RPMI8226 (cell line): ENCODE measurements at regions not wholly inside any gene's neighbourhood (a gene's known extent, or its start where the extent isn't known, plus 50 kb on each side); places are given as distances from the start of the nearest gene placed in this dataset.
"Not testable (repeated sequence)": the region's sequence is repeated elsewhere in the genome, so short reads cannot be mapped to it uniquely, and the experiment has no call there.

Experiments
- DNase-seq: peaks from one replicate; pipeline ENCODE4 v3.0.0-alpha.2; 2015

DNA sequence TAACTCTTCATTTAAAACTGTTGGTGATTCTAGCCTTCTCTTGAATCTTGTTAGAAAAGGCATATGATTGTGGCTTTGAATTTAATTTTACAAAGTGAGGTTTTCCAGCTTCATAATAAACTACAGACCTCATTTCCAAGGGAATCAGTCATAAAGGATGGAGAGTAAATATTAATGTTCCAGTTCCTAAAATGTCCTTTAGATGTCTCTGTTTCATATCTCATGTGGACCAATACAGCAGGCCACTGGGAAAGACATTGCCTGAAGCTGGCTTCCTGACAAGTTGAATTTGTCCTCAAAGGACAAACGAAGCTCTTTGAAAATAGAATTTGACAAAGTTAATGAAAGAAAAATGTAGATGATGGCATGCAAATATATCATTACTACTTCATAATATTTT is 125.4 kb downstream of the ZNF330 start:
- no peak for DNase-seq

DNA sequence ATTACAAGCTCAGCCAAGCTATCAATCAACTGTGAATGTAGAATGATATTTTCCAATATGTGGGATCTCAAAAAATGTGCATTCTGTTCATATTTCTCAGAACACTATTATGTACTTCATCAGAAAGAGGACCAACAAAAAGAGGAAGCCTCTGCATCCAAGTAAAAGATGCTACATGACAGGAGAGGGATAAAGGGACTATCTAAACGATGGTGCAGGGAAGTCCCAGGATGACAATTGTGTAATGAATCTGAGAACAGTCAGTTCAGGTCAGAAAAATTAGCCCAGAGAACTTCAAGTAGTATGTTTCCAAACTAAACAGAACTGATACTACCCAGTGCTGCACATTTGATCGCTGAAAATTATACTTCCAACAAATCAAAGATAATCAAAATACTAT is 127.0 kb downstream of the ZNF330 start:
- no peak for DNase-seq

DNA sequence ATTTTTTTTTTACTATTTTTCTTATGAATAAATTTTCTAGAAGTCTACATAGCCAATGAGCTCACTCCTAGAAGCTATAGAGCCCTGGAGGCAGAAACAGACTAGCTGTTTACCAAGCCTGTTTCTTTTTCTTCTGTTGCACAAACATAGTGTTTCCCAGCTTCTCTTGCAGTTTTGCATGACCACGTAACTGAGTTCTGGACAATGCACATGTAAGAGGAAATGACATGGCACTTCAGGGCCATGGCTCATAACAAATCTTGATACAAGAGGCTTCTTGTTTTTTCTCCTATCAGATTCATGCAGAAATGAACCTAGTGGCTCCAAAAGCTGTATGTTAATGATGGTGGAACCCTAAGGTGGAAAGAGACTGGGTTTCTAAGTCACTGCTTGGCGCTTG is 127.4 kb downstream of the ZNF330 start:
- DNase-seq, result no peak

DNA sequence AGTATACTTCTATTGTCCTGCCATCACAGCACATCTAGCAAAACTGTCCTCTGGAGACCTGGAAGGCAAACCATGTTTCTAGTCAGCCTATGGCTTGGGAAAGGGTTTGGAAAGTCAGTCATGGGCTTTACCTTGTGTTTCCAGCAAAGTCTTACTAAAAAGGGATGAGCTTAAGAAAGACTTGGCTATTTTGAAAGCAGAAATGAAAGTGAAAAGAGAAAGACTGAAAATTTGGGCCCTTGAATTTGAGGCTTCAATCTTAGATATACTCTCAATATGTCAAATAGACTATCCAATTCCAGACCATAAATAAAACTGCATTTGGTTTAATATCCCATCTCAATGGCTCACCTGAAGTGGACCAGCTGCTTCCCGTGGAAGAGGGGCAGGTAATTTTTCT is 127.9 kb downstream of the ZNF330 start:
- DNase-seq, result no peak

DNA sequence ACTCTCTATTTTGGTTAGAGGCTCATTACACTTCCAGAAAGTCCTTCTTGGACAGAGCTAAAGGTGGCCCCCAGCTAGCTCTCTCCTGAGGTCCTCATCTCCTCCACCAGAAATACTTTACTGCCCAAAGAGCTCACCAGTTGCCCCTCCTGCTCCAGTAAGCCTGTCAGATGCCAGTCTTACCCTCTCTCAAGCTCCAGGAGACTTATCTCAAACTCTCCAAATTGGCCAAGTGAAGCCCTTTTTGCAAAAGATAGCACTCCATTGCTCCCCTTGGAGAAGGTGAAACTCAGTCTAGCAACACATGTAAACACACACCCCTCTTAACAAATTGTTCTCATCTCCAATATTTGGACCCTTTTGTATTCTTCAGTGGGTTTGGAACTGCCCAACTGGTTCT is 128.5 kb downstream of the ZNF330 start:
- no peak for DNase-seq

DNA sequence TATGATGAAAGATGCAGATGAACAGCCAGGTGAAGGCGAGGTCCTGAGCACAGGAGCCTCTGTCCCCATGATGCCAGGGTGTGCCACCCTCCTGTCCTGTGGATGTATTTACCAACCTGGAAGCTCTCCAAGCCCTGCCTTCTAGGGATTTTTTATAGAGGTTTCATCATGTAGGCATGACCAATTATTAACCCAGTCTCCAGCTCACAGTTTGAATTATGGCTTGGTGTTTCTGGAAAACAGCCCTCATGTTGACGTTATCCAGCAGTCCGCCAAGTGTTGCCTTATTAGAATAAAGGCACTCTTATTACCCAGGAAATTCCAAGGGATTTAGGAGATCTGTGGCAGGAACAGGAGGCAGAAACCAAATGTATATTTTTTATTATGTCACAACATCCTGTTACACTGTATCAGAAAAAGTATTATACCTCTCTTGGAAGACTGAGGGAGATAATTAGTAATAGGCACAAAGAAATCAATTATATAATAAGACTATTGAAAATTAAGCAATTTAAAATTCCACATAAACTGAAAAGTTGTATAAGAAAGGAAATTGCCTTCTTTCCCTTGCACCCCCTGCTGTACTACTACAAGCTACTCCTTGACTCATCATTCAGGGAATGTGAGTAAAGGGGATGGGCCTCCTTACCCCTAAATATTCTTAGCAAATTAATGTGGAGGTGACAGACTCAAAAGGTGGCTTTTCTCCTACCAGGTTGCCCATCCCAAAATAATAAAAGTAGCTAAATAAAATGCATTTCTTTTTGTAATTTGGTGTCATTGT is 129.6 kb downstream of the ZNF330 start:
- DNase-seq, result no peak

DNA sequence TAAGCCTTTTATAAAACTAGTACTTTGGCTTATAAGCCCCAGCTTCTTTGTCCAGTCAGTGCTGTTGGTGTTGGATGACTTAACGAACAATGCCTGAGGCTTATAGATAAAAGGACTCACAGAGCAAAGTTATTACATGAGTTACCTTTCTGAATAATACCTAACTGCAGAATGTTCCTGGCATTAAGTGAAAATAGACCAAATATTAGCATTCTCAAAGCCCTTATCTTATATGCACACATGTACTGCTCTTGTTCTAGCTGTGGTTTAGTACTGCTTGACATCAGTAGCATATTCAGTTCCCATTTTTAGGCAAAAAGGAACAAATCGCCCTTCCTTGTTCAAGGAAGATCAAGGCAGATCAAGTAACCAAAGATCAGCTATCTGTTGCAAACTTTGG is 131.6 kb downstream of the ZNF330 start:
- DNase-seq, result no peak

DNA sequence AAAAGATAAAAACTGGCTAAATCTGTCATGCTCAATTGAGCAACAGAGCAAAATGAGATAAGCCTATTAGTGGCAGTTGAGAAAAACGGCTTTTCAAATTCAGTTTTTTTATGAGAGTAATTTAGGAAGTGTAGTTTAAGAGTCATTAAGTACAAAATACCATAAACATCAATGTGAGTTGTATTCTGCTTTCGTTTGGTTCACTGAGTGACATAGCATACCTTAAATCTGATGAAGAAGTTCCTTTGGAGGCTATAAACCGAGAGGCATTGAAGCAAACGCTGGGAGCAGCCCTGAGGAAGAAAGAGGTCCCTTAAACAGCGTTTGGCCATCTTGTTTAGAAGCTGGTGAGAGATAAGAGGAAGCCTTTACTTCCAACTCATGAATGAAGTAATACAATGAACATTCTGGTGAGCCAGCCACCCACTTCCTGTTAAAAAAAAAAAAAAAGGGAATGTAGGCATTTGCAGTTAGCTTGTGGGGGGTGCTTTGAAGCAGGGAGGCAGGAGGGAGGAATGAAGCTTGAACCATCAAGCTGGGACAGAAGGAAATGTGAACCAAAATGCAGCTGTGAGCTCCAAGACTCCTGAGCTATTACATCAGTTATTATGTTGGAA is 132.3 kb downstream of the ZNF330 start:
- no peak for DNase-seq

DNA sequence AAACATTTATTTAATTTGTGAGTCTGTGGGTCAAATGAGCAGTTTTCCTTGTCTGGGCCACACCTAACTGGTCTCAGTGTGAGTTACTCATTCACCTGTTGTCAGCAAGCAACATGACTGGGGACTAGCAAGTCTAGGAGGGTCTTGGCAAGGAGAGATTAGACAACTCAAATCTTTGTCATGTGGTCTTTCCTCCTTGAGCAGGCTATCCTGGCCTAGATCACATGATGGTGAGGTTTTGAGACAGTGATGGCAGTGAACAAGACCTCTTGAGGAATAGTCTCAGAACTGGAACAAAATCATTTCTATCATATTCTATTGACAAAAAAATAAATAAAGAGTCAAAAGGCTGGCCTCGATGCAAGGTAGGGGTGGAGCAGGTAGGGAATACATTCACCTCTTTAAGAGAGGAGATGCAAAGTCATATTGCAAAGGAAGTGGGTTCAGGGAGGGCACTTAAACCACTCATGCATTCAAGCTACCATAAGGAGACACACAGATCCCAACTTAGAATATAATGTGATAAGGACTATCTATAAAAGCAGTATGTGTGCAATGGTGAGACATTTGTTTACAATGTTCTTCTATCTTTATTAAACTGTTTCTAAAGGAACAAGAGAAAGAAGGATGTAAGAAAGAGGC is 135.7 kb downstream of the ZNF330 start:
- DNase-seq, result no peak

DNA sequence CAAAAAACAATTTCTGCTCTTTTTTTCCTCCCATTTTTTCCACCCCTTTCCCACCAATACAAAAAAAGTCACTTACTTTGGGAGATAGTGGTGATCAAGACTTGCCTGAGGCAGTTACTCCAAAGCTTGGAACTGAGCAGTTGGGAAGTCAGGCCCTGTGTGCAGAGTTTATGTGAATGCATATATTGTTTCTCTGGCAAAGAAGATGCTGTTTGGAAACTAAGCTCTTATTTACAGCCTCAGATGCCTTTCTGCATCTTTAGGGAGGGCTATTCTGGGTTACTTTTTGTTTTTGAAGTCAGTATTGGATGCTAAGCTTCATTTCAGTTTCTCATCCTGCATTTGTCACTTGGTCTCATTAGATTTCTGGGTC is 136.3 kb downstream of the ZNF330 start:
- DNase-seq, result no peak

DNA sequence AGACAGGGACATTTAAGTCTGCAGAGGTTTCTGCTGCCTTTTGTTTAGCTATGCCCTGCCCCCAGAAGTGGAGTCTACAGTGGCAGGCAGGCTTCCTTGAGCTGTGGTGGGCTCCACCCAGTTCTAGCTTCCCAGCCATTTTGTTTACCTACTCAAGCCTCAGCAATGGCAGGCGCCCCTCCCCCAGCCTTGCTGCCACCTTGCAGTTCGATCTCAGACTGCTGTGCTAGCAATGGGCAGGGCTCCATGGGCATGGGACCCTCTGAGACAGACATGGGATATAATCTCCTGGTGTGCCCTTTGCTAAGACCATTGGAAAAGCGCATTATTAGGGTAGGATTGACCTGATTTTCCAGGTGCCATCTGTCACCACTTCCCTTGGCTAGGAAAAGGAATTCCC is 147.5 kb downstream of the ZNF330 start:
- not testable (repeated sequence) for DNase-seq

DNA sequence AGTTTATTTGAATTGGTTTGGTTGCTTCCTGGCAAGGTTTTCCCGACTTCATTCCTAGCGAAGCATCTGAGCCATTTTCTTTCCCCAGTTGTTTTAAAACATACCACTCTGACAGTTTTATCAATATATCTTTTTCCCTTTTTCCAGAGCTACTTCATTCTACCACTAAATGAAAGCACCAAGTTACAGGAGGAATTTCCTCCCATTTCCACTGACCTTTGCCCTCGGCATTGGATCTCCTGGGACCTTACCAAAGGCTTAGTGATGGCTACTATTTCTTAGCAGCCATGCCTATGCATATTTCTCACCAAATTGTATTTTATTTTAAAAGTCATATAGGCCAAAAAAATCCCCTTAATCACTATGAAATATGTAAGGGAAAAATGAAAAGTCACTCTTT is 150.5 kb downstream of the ZNF330 start:
- DNase-seq, result no peak

DNA sequence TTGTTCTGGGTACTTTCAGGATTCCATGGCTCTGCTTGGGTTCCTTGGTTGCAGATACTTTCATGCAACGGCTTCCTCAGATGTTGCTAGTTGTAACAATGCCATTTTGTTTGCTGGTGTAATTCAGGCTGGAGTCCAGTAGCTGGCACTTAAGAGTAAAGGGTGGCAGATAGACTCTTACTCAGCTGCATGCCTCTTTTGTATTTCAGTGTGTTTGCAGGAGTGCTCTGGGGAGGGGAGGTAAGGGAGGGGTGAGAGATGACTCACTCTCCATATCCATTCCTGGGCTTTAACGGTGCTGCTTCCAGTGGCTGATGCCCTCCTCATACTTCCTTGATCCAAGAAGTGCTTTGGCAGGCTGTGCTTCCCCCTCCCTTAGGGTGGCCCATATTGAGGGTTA is 155.2 kb downstream of the ZNF330 start:
- no peak for DNase-seq

DNA sequence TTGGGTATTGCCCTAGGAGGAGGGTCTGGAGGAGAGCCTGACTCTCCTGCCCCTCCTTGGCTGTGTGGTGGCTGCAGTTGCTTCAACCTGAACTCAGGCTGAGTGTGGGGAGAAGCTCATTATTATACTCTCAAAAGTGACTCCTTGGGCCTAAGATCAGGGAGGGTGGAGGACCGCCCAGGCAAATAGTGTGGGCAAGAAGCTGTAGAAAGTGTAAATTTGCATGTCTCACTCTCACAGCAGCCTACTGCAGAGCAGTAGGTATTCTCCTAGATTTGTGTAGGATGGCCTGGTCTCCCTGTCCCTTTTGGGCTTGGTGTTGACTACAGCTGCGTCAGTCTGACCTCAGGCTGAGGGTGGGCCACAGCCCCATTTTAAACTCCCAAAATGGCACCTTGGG is 156.1 kb downstream of the ZNF330 start:
- DNase-seq, result no peak

DNA sequence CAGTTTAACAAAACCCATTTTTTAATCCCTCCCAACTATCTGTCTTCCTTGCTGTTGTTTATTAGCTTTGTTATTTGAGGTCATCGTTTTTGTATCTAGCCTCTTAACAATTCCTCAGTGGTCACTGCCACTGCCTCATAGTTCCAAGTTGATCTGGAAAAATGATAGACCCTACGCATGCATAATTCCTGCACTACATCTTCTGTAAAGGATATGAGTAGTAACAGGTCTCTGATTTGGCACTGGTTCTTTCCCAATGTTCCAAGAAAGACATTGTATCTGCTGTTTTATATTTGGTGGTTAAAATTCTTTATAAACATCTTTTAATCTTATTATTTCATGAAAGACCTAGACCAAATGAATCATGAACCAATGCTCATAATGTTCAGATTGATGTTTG is 166.6 kb downstream of the ZNF330 start:
- DNase-seq, result no peak

DNA sequence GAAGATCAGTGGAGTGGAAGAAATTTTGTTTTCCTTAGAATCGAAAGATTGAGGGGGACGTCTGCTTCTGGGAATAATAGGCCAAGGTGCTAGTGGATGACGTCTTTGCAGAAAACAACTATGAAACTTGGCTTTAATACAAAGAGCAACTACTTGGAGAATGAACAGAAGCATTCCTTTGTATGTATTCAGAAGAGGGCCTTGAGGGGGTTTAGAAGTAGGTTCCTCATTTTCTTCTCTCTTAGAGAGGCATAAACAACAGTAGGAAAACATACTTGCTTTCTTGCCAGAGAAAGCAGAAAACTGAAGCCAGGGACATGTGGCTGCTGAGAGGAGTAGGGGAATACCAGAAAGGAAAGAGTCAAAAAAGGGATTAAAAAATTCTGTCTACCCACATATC is 167.8 kb downstream of the ZNF330 start:
- DNase-seq, result no peak

DNA sequence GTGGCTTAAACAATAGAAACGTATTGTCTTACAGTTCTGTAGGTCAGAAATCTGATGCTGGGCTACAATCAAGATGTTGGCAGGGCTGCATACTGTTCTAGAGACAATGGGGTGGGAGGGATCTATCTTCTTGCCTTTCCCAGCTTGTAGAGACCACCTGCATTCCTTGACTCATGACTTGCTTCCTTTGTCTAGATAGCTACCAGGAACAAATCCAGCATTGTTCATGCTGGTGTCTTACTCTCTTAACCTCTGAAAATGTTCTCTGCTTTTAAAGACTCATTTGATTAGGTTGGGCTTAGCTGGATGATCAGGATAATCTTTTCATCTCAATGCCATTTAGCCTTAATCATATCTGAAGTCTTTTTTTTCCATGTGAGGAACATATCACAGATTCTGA is 169.0 kb downstream of the ZNF330 start:
- DNase-seq, result no peak

DNA sequence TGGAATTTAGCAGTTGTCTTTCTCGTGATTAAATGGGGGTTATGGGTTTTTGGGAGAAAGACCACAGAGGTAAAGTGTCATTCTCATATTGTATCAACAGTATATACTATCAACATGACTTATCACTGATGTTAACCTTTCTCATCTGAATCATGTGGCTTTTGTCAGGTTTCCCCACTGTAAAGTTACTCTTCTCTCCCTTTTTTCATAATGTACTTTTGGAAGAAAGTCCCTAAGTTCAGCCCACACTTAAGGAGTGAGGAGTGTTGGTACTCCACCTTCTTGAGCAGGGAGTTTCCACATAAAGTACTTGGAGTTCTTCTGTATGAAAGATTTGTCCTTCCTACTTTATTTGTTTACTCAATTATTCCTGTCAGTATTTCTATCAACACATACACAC is 169.9 kb downstream of the ZNF330 start:
- no peak for DNase-seq

DNA sequence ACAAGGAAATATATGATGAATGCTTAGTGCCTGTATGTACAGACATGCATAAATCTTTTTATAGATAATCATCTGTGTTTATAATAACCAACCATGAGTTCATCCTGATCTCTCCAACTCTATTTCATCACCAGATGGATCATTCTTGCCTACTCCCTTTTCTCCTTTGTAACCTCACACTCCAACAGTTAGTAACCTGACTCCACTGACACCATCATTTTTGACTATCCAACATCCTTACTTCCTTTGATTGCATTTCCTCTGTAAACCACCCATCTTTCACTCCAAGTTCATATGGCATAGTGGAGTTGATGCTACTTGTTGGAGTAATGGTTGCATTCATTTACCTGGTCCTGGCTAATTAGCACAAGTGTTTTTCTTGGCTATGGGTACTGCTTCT is 170.6 kb downstream of the ZNF330 start:
- no peak for DNase-seq

DNA sequence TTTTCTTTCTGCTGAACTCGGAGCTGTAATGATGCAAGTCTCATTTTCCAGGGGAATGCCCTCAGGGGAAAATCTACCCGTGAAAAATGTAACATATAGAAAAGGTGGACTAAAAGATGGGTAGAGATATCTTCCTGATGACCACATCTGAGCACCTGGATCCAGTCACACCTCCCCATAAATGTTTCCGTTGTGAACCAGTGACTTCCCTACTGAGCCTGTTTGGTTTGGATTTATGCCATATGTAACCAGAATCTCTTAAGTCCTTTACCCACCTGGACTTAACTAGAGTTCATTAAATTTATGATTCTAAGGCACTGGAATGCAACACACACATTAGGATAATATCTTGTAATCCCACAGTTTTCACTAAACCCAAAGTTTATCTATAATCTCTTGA is 171.1 kb downstream of the ZNF330 start:
- DNase-seq, result no peak

DNA sequence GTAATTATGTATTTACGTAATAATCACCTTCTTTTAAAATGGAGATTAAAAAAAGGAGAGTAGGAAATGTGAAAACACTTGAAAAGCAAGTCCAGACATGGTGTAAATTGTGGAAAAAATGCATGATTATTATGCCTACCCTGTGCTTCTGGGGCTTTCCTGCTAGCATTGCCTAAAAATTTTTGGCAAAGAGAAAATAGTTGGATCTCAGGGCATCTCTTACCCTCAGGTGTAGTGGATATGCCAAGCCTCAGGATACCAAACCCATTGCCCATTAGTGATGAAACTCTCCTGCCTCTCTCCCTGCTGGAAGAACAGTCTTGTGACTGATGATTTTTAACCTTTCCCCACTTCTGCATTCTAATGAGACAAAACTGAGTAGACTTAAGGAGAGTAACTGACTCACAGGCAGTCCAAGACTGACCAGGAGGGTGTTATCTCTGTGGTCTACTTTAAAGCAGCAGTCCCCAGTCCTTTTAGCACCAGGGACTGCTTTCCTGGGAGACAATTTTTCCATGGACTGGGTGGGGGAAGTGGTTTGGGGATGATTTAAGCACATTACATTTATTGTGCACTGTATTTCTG is 174.6 kb downstream of the ZNF330 start:
- no peak for DNase-seq

DNA sequence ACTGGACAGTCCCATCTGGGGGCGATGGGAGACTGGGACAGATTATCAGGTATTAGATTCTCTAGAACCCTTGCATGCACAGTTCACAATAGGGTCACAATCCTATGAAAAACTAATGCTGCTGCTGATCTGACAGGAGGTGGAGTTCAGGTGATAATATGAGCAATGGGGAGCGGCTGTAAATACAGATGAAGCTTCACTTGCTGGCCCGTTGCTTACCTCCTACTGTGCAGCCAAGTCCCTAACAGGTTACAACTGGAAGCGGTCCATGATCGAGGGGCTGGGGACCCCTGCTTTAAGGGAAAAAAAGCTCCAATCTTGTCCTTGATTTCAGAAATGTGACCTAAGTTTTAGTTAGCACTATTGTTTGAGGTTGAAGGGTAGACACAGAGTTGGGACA is 175.2 kb downstream of the ZNF330 start:
- DNase-seq, result no peak

DNA sequence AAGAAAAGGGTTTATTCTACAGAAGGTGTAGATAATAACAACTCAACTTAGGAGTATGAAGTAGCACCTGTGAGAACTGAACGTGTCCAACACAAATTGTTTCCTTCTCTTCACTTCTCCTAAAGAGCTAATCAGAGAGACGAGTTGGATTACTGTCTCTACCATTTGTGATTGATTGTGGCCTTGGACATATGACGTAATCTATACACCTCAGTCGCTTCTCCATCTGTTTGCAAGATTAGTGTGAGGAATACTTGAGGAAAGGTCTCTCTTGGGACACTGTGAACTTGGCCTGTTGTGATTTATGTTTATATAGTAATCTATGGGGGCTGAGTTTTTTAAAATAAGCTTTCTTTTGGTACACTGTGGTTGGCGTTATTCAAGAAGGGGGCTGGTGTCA is 182.0 kb downstream of the ZNF330 start:
- no peak for DNase-seq

DNA sequence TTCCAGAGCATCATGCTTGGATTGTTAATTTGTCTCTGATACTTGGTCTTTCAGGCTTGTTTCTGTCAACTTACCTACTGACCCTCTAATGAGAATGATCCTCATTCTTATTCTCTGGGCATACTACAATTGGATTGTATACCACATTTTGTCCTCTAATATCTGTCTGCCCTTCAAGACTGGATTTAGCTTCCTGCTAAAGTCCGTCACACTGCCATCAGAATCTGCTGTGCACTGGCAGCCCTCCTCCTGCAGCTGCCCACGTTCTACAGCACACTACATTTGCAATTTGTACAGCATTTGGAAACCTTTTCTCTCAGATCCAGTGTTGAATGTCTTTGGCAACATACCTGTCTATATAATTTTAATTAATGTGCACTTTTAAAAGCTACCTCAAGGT is 183.1 kb downstream of the ZNF330 start:
- no peak for DNase-seq
